VCaP (cell line): ENCODE measurements at regions not wholly inside any gene's neighbourhood (a gene's known extent, or its start where the extent isn't known, plus 50 kb on each side); places are given as distances from the start of the nearest gene placed in this dataset.

Source experiments
- H3K27ac ChIP-seq: fragments of 450-650 bp; 2 replicates; pipeline ENCODE4 v1.5.1; 2017
- TF ChIP-seq, protein P1 (sequence below): fragments of 450-650 bp; conservative IDR thresholded peaks from 2 replicates; pipeline ENCODE4 v1.5.1; 2017; ENCODE audit warnings: mild to moderate bottlenecking, moderate library complexity

GRCh38 chr16:86965840-86966550 is 351.2 kb downstream of the C16orf95 start:
- TF ChIP-seq, protein P1, sequence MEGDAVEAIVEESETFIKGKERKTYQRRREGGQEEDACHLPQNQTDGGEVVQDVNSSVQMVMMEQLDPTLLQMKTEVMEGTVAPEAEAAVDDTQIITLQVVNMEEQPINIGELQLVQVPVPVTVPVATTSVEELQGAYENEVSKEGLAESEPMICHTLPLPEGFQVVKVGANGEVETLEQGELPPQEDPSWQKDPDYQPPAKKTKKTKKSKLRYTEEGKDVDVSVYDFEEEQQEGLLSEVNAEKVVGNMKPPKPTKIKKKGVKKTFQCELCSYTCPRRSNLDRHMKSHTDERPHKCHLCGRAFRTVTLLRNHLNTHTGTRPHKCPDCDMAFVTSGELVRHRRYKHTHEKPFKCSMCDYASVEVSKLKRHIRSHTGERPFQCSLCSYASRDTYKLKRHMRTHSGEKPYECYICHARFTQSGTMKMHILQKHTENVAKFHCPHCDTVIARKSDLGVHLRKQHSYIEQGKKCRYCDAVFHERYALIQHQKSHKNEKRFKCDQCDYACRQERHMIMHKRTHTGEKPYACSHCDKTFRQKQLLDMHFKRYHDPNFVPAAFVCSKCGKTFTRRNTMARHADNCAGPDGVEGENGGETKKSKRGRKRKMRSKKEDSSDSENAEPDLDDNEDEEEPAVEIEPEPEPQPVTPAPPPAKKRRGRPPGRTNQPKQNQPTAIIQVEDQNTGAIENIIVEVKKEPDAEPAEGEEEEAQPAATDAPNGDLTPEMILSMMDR = no peak

DNA sequence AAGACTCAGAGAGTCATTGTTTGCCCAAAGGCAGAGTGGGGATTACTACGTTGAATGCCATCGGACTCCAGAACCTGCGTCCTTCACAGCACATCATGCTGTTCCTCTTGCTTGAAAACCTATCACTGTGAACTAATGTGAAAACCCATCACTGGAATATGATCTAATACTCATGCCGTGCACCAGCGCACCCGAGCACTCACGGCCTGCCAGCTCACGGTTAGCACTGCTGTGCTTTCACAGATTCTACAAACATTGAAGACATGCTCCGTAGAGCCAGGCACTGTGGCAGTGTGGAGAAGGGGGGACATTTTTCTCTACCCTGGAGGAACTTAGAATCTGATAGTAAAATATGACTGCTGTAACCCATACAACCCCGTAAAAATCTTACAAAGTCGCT is 350.4 kb downstream of the C16orf95 start:
- no peak overlapping the region for H3K27ac ChIP-seq
- TF ChIP-seq, protein P1 = no peak

More at GRCh38 chr16:86965840-86966550, 351.2 kb downstream of the C16orf95 start:
- H3K27ac ChIP-seq = no peak overlapping the region

DNA sequence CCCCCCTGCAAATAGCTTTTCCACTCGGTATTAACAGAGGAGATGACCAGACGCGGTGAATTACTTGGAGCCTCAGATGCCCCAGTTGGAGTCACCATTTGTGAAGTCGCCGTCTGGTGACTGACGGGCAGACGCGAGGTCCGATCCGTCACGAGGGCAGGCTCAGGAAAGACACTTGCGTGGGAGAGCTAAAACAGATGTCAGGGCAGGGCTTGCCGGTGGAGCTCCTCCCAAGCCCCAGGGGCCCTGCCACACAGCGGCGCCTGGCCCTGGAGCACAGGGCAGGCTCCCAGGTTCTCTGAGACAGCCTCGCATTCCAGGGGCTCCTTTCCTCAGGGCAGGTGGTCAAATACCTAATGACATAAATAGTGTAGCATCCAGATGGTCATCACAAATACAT is 348.3 kb downstream of the C16orf95 start:
- no peak overlapping the region for H3K27ac ChIP-seq
- TF ChIP-seq, protein P1 = no peak

GRCh38 chr16:86969716-86970115 is 347.5 kb downstream of the C16orf95 start:
- H3K27ac ChIP-seq = no peak overlapping the region
- TF ChIP-seq, protein P1 = no peak

DNA sequence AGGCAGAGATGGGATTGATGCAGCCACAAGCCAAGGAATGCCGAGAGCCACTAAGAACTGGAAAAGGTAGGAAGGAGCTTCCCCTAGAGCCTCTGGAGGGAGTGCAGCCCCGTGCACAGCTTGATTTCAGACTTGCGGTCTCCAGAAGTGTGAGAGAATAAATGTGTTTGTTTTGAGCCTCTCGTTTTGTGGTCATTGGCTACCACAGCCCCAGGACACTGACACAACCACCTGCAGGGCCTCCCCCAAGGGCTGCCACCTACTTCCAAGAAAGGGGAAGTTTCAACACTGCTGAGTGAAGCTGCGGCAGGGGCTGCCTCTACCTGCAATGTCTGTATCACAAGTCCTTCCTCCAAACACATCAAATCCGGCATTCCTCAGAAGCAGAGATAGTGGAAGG is 346.9 kb downstream of the C16orf95 start:
- TF ChIP-seq, protein P1 = no peak
- H3K27ac ChIP-seq = no peak overlapping the region

- no peak overlapping the region for H3K27ac ChIP-seq
- TF ChIP-seq, protein P1 = no peak
Observed at GRCh38 chr16:86970726-86971125, 346.5 kb downstream of the C16orf95 start.

DNA sequence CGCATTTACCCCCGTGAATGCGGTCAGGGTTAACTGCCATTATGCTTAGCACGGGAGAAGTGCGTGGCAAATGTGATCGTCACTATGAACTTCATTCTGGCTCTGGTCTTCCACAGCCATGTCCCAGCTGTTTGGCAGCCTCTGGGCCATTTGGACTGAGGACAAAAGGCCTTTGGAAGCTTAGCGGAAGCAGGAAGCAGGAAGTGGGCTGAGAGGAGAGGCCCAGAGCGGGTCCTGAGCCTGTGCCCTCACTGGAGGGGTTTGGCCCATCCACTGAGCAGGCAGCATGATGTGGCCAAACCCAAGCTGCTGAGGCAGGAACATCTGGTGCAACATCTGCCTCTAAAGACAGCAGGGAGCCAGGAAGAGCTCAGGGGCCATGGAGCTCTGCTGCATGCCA is 345.9 kb downstream of the C16orf95 start:
- H3K27ac ChIP-seq = no peak overlapping the region
- TF ChIP-seq, protein P1 = no peak
